ENCODE measurements at regions not wholly inside any gene's neighbourhood (a gene's known extent, or its start where the extent isn't known, plus 50 kb on each side); places are given as distances from the start of the nearest gene placed in this dataset.
"Not testable (repeated sequence)": the region's sequence is repeated elsewhere in the genome, so short reads cannot be mapped to it uniquely, and the experiment has no call there.

- H3K4me2 ChIP-seq = no peak overlapping the region
- H3K4me1 ChIP-seq = no peaks in the 10 kb centered on the region
- H4K20me1 ChIP-seq (ENCODE audit: low read depth) = no peaks in the 10 kb centered on the region
- TF ChIP-seq EZH2phosphoT487 (IDR thresholded peaks at IDR 0.05) (no peak), EZH2 (IDR thresholded peaks at IDR 0.05) (no peak)
- TF ChIP-seq, protein P1, sequence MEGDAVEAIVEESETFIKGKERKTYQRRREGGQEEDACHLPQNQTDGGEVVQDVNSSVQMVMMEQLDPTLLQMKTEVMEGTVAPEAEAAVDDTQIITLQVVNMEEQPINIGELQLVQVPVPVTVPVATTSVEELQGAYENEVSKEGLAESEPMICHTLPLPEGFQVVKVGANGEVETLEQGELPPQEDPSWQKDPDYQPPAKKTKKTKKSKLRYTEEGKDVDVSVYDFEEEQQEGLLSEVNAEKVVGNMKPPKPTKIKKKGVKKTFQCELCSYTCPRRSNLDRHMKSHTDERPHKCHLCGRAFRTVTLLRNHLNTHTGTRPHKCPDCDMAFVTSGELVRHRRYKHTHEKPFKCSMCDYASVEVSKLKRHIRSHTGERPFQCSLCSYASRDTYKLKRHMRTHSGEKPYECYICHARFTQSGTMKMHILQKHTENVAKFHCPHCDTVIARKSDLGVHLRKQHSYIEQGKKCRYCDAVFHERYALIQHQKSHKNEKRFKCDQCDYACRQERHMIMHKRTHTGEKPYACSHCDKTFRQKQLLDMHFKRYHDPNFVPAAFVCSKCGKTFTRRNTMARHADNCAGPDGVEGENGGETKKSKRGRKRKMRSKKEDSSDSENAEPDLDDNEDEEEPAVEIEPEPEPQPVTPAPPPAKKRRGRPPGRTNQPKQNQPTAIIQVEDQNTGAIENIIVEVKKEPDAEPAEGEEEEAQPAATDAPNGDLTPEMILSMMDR (IDR thresholded peaks at IDR 0.05) = no peak
- Mint-ChIP-seq H3K9me3 (peaks cover under 1% of the 10 kb centered on the region), H3K27ac (no peak overlapping the region), H3K4me1 (no peaks in the 10 kb centered on the region), H3K4me3 (no peak overlapping the region), H3K36me3 (no peaks in the 10 kb centered on the region), H3K27me3 (ENCODE audit: insufficient read depth, low read depth) (no peaks in the 10 kb centered on the region)
- no peaks in the 10 kb centered on the region for H3K79me2 ChIP-seq (ENCODE audit: low read depth)
- H2AFZ ChIP-seq (replicated peaks) = no peak overlapping the region
- no peak overlapping the region for H3K27ac ChIP-seq
- H3K9me3 ChIP-seq (ENCODE audit: low read depth) = no peaks in the 10 kb centered on the region
- no peak overlapping the region for H3K4me3 ChIP-seq
- no peak for DNase-seq (ENCODE audit: low spot score)
- H3F3A ChIP-seq (ENCODE audit: low read depth) = no peaks in the 10 kb centered on the region
- H3K27me3 ChIP-seq = no peaks in the 10 kb centered on the region
- H3K9ac ChIP-seq = no peak overlapping the region
- H3K36me3 ChIP-seq = no peaks in the 10 kb centered on the region
These were observed 90.6 kb upstream of the G2E3 start for GRCh38 chr14:30468354-30468753.

- Histone ChIP-seq H3K4me2 (no peak overlapping the region), H2AFZ (replicated peaks) (no peak overlapping the region), H4K20me1 (ENCODE audit: low read depth) (no peaks in the 10 kb centered on the region), H3K27me3 (no peaks in the 10 kb centered on the region), H3K9me3 (ENCODE audit: low read depth) (no peaks in the 10 kb centered on the region), H3K79me2 (ENCODE audit: low read depth) (no peaks in the 10 kb centered on the region), H3K4me1 (no peaks in the 10 kb centered on the region), H3F3A (ENCODE audit: low read depth) (no peaks in the 10 kb centered on the region), H3K9ac (no peak overlapping the region), H3K4me3 (no peak overlapping the region), H3K27ac (no peak overlapping the region), H3K36me3 (no peaks in the 10 kb centered on the region)
- no peaks in the 10 kb centered on the region for H3K4me1 Mint-ChIP-seq
- no peak overlapping the region for H3K4me3 Mint-ChIP-seq
- DNase-seq (ENCODE audit: low spot score) = no peak
- H3K27me3 Mint-ChIP-seq (ENCODE audit: insufficient read depth, low read depth) = no peaks in the 10 kb centered on the region
- no peaks in the 10 kb centered on the region for H3K36me3 Mint-ChIP-seq
- no peak for TF ChIP-seq EZH2phosphoT487 (IDR thresholded peaks at IDR 0.05)
- TF ChIP-seq, protein P1 (IDR thresholded peaks at IDR 0.05) = no peak
- TF ChIP-seq EZH2 (IDR thresholded peaks at IDR 0.05) = no peak
- no peak overlapping the region for H3K27ac Mint-ChIP-seq
- H3K9me3 Mint-ChIP-seq = peaks cover 2% of the 10 kb centered on the region
These were observed 87.0 kb upstream of the G2E3 start for GRCh38 chr14:30471980-30472379.

- H2AFZ ChIP-seq (replicated peaks); H3K36me3 Mint-ChIP-seq; DNase-seq (ENCODE audit: low spot score); H3K27ac Mint-ChIP-seq; H3K4me1 Mint-ChIP-seq; H3K9ac ChIP-seq; H3K27me3 ChIP-seq; H4K20me1 ChIP-seq (ENCODE audit: low read depth); H3K27me3 Mint-ChIP-seq (ENCODE audit: insufficient read depth, low read depth); H3K36me3 ChIP-seq; H3F3A ChIP-seq (ENCODE audit: low read depth); H3K4me3 Mint-ChIP-seq; H3K9me3 Mint-ChIP-seq; H3K4me3 ChIP-seq; H3K79me2 ChIP-seq (ENCODE audit: low read depth); H3K4me1 ChIP-seq; H3K9me3 ChIP-seq (ENCODE audit: low read depth); H3K4me2 ChIP-seq; H3K27ac ChIP-seq: not testable (repeated sequence)
These were observed 84.9 kb upstream of the G2E3 start for GRCh38 chr14:30473846-30474696.

- H3K79me2 ChIP-seq (ENCODE audit: low read depth) = no peaks in the 10 kb centered on the region
- H3K9ac ChIP-seq = no peak overlapping the region
- H3K9me3 Mint-ChIP-seq = peaks cover 4% of the 10 kb centered on the region
- no peak for DNase-seq (ENCODE audit: low spot score)
- peaks cover 14% of the 10 kb centered on the region for H3K4me1 Mint-ChIP-seq
- H3K4me1 ChIP-seq = no peaks in the 10 kb centered on the region
- no peaks in the 10 kb centered on the region for H3K9me3 ChIP-seq (ENCODE audit: low read depth)
- H4K20me1 ChIP-seq (ENCODE audit: low read depth) = no peaks in the 10 kb centered on the region
- no peaks in the 10 kb centered on the region for H3F3A ChIP-seq (ENCODE audit: low read depth)
- H3K27me3 Mint-ChIP-seq (ENCODE audit: insufficient read depth, low read depth) = peaks cover 2% of the 10 kb centered on the region
- no peak overlapping the region for H3K4me3 ChIP-seq
- H3K36me3 ChIP-seq = no peaks in the 10 kb centered on the region
- TF ChIP-seq, protein P1 (IDR thresholded peaks at IDR 0.05) = no peak
- TF ChIP-seq EZH2 (IDR thresholded peaks at IDR 0.05) = no peak
- TF ChIP-seq EZH2phosphoT487 (IDR thresholded peaks at IDR 0.05) = no peak
- H3K27ac ChIP-seq = no peak overlapping the region
- no peaks in the 10 kb centered on the region for H3K36me3 Mint-ChIP-seq
- no peak overlapping the region for H2AFZ ChIP-seq (replicated peaks)
- no peak overlapping the region for H3K27ac Mint-ChIP-seq
- H3K27me3 ChIP-seq = no peaks in the 10 kb centered on the region
- H3K4me2 ChIP-seq = no peak overlapping the region
- no peak overlapping the region for H3K4me3 Mint-ChIP-seq
These were observed 76.7 kb upstream of the G2E3 start for GRCh38 chr14:30482276-30482675.

Measured in neural progenitor cell (in vitro differentiated cells).